PC-3 (cell line): ENCODE measurements at regions not wholly inside any gene's neighbourhood (a gene's known extent, or its start where the extent isn't known, plus 50 kb on each side); places are given as distances from the start of the nearest gene placed in this dataset.

Experiments used
- CTCF ChIP-seq: fragments of 300-600 bp; sonication (generic); conservative IDR thresholded peaks from 2 replicates; pipeline ENCODE4 v1.5.1; 2017; ENCODE audit warnings: antibody characterized with exemption, low read depth, mild to moderate bottlenecking, low read length
- EZH2 ChIP-seq: fragments of 300-600 bp; sonication (generic); IDR thresholded peaks from one replicate; pipeline ENCODE4 v1.6.1; 2017; ENCODE audit warnings: antibody characterized with exemption, mild to moderate bottlenecking, low read length; ENCODE audit not compliant: unreplicated experiment
- EZH2phosphoT487 ChIP-seq: fragments of 300-600 bp; sonication (generic); IDR thresholded peaks from 2 replicates; pipeline ENCODE4 v1.6.1; 2018; ENCODE audit warnings: mild to moderate bottlenecking, antibody characterized with exemption, low read length, borderline replicate concordance

DNA sequence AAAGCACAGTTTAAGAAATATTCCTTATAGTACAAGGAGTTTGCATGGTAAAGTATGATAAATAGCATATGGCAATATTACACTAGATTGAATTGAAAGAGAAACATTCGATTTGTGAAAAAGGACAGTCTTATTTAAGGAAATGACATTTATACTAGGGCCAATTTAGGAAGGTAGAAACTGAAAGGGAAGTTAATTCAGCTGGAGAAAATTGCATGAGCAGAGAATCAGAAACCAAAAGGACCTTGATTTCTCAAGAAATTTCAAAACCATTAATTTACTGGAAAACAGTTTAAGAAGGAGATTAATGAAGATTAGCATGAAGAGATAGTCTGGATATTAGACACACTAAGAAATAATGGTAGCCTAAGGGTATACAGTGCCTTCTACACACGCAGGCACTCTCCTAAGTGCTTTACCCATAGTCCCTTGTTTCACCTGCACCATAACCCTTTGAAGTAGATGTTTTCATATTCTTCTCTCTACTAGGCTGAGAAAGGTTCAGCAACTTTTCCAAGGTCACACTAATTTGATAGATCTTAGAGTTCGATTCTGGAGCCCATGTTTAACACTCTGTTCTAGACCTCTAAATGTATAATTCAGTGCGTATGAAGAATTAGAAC lies 259.1 kb upstream of the SLIT2 start:
- no peak for TF ChIP-seq CTCF
- TF ChIP-seq EZH2 = no peak
- TF ChIP-seq EZH2phosphoT487 = no peak
